Activated CD8-positive, alpha-beta T cell treated with anti-CD3 and anti-CD28 coated beads for 36 hours (primary cell): ENCODE measurements at regions not wholly inside any gene's neighbourhood (a gene's known extent, or its start where the extent isn't known, plus 50 kb on each side); places are given as distances from the start of the nearest gene placed in this dataset.

Source experiments
- ATAC-seq: fragments of 200-7000 bp; cut with Tn5 transposase; one replicate; pipeline ENCODE4 v1.10.0; 2021; ENCODE audit warnings: mild to moderate bottlenecking, moderate library complexity
- CTCF ChIA-PET: fragments of 350-600 bp; sonication (Branson Sonifier 250); formaldehyde crosslinking; loops from one replicate; lab custom pipeline; 2021; ENCODE audit warnings: antibody characterized with exemption; lab: Charles Lee
- POLR2A ChIA-PET: fragments of 350-600 bp; sonication (Branson Sonifier 250); formaldehyde crosslinking; loops from one replicate; lab custom pipeline; 2021; ENCODE audit warnings: antibody characterized with exemption; lab: Charles Lee
- DNase-seq: peaks from one replicate; pipeline ENCODE4 v3.0.0-alpha.2; 2020
- H3K27ac Mint-ChIP-seq: one replicate; pipeline ENCODE4 v1.8.0; 2021; ENCODE audit warnings: mild to moderate bottlenecking, mixed read lengths
- H3K27me3 Mint-ChIP-seq: one replicate; pipeline ENCODE4 v1.8.0; 2021; ENCODE audit warnings: mixed read lengths
- H3K36me3 Mint-ChIP-seq: one replicate; pipeline ENCODE4 v1.8.0; 2021; ENCODE audit warnings: low read depth, mixed read lengths
- H3K4me1 Mint-ChIP-seq: one replicate; pipeline ENCODE4 v1.8.0; 2021; ENCODE audit warnings: low read depth, mixed read lengths
- H3K4me3 Mint-ChIP-seq: one replicate; pipeline ENCODE4 v1.8.0; 2021; ENCODE audit warnings: mild to moderate bottlenecking, moderate library complexity, mixed read lengths
- H3K9me3 Mint-ChIP-seq: one replicate; pipeline ENCODE4 v1.8.0; 2021; ENCODE audit warnings: mixed read lengths
- CTCF ChIP-seq: fragments of 200-600 bp; IDR thresholded peaks from one replicate; pipeline ENCODE4 v1.8.0; 2022; ENCODE audit warnings: antibody characterized with exemption, mild to moderate bottlenecking
- intact Hi-C: fragments of 100-400 bp; cut with micrococcal nuclease; formaldehyde crosslinking; loops from one replicate; pipeline ENCODE4 v1.10.0; 2022

GRCh38 chr12:53806721-53807120 is 54.9 kb upstream of the CISTR start:
- no peak for DNase-seq
- CTCF ChIA-PET: interaction anchor here (1.0 to 3.9 kb wide), 2 partner anchors 15 to 24 kb away, joined by 3 to 15 read pairs; no protein-coding TSS in a partner anchor
- ATAC-seq: no peak
- POLR2A ChIA-PET: interaction anchor here (1.4 kb wide), 1 partner anchor 10 kb away, joined by 3 read pairs; no protein-coding TSS in a partner anchor
- Mint-ChIP-seq H3K27ac (no peak overlapping the region), H3K4me1 (no peaks in the 10 kb centered on the region), H3K27me3 (peaks cover 28% of the 10 kb centered on the region), H3K4me3 (no peak overlapping the region), H3K9me3 (no peaks in the 10 kb centered on the region), H3K36me3 (no peaks in the 10 kb centered on the region)
- intact Hi-C loops: no loop called here
- TF ChIP-seq CTCF: no peak

- no peaks in the 10 kb centered on the region for H3K9me3 Mint-ChIP-seq
- POLR2A ChIA-PET: no interaction called here
- H3K36me3 Mint-ChIP-seq: no peaks in the 10 kb centered on the region
- H3K27ac Mint-ChIP-seq: no peak overlapping the region
- CTCF ChIA-PET: interaction anchor here (0.6 to 3.9 kb wide), 3 partner anchors 9 to 23 kb away, joined by 3 to 15 read pairs (median 3); no protein-coding TSS in a partner anchor
- ATAC-seq: no peak
- H3K4me3 Mint-ChIP-seq: no peak overlapping the region
- no peak for DNase-seq
- no peak for TF ChIP-seq CTCF
- intact Hi-C loops: no loop called here
- no peaks in the 10 kb centered on the region for H3K4me1 Mint-ChIP-seq
- H3K27me3 Mint-ChIP-seq: peaks cover 28% of the 10 kb centered on the region
Measured at GRCh38 chr12:53807322-53807860, 55.6 kb upstream of the CISTR start.

GRCh38 chr12:53808023-53808705 is 56.4 kb upstream of the CISTR start:
- Mint-ChIP-seq H3K4me3 (no peak overlapping the region), H3K4me1 (no peaks in the 10 kb centered on the region), H3K27me3 (peaks cover 22% of the 10 kb centered on the region), H3K36me3 (no peaks in the 10 kb centered on the region), H3K27ac (no peak overlapping the region), H3K9me3 (no peaks in the 10 kb centered on the region)
- POLR2A ChIA-PET: no interaction called here
- ATAC-seq: no peak
- no peak for TF ChIP-seq CTCF
- CTCF ChIA-PET: no interaction called here
- intact Hi-C loops: no loop called here
- no peak for DNase-seq

GRCh38 chr12:53809005-53809404 is 57.2 kb upstream of the CISTR start:
- DNase-seq (no peak), ATAC-seq (no peak)
- CTCF ChIA-PET: no interaction called here
- POLR2A ChIA-PET: interaction anchor here (0.6 kb wide), 1 partner anchor 44 kb away, joined by 3 read pairs; no protein-coding TSS in a partner anchor
- Mint-ChIP-seq H3K27ac (no peak overlapping the region), H3K9me3 (no peaks in the 10 kb centered on the region), H3K36me3 (no peaks in the 10 kb centered on the region), H3K4me1 (no peaks in the 10 kb centered on the region), H3K4me3 (no peak overlapping the region), H3K27me3 (peaks cover 17% of the 10 kb centered on the region)
- intact Hi-C loops: no loop called here
- TF ChIP-seq CTCF: no peak

GRCh38 chr12:53810950-53811349 is 59.2 kb upstream of the CISTR start:
- CTCF ChIA-PET: no interaction called here
- no peaks in the 10 kb centered on the region for H3K36me3 Mint-ChIP-seq

More at GRCh38 chr12:53810950-53811349, 59.2 kb upstream of the CISTR start:
- ATAC-seq (no peak), DNase-seq (no peak)
- Mint-ChIP-seq H3K27me3 (peaks cover 17% of the 10 kb centered on the region), H3K27ac (no peak overlapping the region), H3K4me3 (no peak overlapping the region), H3K4me1 (no peaks in the 10 kb centered on the region), H3K9me3 (no peaks in the 10 kb centered on the region)
- POLR2A ChIA-PET: no interaction called here
- no peak for TF ChIP-seq CTCF
- intact Hi-C loops: no loop called here
